Germinal center (tissue), 1 donor: ENCODE measurements at regions not wholly inside any gene's neighbourhood (a gene's known extent, or its start where the extent isn't known, plus 50 kb on each side); places are given as distances from the start of the nearest gene placed in this dataset.

Source experiments
- DNase-seq: peaks from one replicate; pipeline ENCODE4 v3.0.0; 2012; ENCODE audit warnings: mixed read lengths, low spot score

GRCh38 chr6:51531623-51532022 is 555.8 kb downstream of the PKHD1 start:
- no peak for DNase-seq

- no peak for DNase-seq
These were observed 553.5 kb downstream of the PKHD1 start for GRCh38 chr6:51533962-51534361.

- DNase-seq: no peak
These were observed 552.1 kb downstream of the PKHD1 start for GRCh38 chr6:51535327-51535726.

- DNase-seq: no peak
These were observed 550.7 kb downstream of the PKHD1 start for GRCh38 chr6:51536728-51537127.

GRCh38 chr6:51541847-51542246 is 545.6 kb downstream of the PKHD1 start:
- DNase-seq: no peak

- DNase-seq: no peak
These were observed 544.9 kb downstream of the PKHD1 start for GRCh38 chr6:51542475-51542874.

- no peak for DNase-seq
These were observed 537.2 kb downstream of the PKHD1 start for GRCh38 chr6:51550243-51550642.

GRCh38 chr6:51552435-51552834 is 535.0 kb downstream of the PKHD1 start:
- no peak for DNase-seq

- DNase-seq: no peak
These were observed 534.0 kb downstream of the PKHD1 start for GRCh38 chr6:51553246-51554015.

GRCh38 chr6:51554029-51554428 is 533.4 kb downstream of the PKHD1 start:
- DNase-seq: no peak

GRCh38 chr6:51559059-51559458 is 528.4 kb downstream of the PKHD1 start:
- DNase-seq: no peak

GRCh38 chr6:51562198-51562597 is 525.2 kb downstream of the PKHD1 start:
- no peak for DNase-seq
